HL-60 (cell line): ENCODE measurements at regions not wholly inside any gene's neighbourhood (a gene's known extent, or its start where the extent isn't known, plus 50 kb on each side); places are given as distances from the start of the nearest gene placed in this dataset.

Source experiments
- DNase-seq, 2 experiments: peaks; one replicate each; pipeline ENCODE4 v3.0.0-alpha.2; 2010 to 2020; ENCODE audit warnings: low read depth in 1 of 2, low spot score in 1 of 2
- H3K27ac ChIP-seq: fragments of 250-450 bp; sonication (Bioruptor Pico); replicated peaks from 2 replicates; pipeline ENCODE4 v1.5.1; 2020; ENCODE audit warnings: mild to moderate bottlenecking, moderate library complexity
- H3K27me3 ChIP-seq: fragments of 250-450 bp; sonication (Bioruptor Pico); 2 replicates; pipeline ENCODE4 v1.5.1; 2021; ENCODE audit warnings: mild to moderate bottlenecking, moderate library complexity; ENCODE audit not compliant: insufficient read depth, poor library complexity, severe bottlenecking
- H3K4me3 ChIP-seq: replicated peaks from 2 replicates; pipeline ENCODE4 v1.5.1; 2011; ENCODE audit warnings: mild to moderate bottlenecking, control low read depth, low read length; ENCODE audit not compliant: insufficient read depth
- CTCF ChIP-seq: IDR thresholded peaks from one replicate; pipeline ENCODE4 v1.5.1; 2011; ENCODE audit warnings: low read length, control low read depth, inconsistent platforms; ENCODE audit not compliant: insufficient read depth
- GABPA ChIP-seq: IDR thresholded peaks from 2 replicates; pipeline ENCODE4 v1.6.1; 2012; ENCODE audit warnings: low read depth
- POLR2AphosphoS5 ChIP-seq: IDR thresholded peaks from 2 replicates; pipeline ENCODE4 v1.6.1; 2012; ENCODE audit warnings: low read depth
- SPI1 ChIP-seq: IDR thresholded peaks from 2 replicates; pipeline ENCODE4 v1.6.1; 2012; ENCODE audit warnings: low read depth, mild to moderate bottlenecking, borderline replicate concordance
- TF ChIP-seq, protein P1 (sequence below): IDR thresholded peaks from 2 replicates; pipeline ENCODE4 v1.6.1; 2012; ENCODE audit warnings: low read depth; ENCODE audit not compliant: insufficient replicate concordance

GRCh38 chr5:68447136-68447929, 231.8 kb downstream of the PIK3R1 start:
- TF ChIP-seq POLR2AphosphoS5, result no peak
- TF ChIP-seq, protein P1, sequence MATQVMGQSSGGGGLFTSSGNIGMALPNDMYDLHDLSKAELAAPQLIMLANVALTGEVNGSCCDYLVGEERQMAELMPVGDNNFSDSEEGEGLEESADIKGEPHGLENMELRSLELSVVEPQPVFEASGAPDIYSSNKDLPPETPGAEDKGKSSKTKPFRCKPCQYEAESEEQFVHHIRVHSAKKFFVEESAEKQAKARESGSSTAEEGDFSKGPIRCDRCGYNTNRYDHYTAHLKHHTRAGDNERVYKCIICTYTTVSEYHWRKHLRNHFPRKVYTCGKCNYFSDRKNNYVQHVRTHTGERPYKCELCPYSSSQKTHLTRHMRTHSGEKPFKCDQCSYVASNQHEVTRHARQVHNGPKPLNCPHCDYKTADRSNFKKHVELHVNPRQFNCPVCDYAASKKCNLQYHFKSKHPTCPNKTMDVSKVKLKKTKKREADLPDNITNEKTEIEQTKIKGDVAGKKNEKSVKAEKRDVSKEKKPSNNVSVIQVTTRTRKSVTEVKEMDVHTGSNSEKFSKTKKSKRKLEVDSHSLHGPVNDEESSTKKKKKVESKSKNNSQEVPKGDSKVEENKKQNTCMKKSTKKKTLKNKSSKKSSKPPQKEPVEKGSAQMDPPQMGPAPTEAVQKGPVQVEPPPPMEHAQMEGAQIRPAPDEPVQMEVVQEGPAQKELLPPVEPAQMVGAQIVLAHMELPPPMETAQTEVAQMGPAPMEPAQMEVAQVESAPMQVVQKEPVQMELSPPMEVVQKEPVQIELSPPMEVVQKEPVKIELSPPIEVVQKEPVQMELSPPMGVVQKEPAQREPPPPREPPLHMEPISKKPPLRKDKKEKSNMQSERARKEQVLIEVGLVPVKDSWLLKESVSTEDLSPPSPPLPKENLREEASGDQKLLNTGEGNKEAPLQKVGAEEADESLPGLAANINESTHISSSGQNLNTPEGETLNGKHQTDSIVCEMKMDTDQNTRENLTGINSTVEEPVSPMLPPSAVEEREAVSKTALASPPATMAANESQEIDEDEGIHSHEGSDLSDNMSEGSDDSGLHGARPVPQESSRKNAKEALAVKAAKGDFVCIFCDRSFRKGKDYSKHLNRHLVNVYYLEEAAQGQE, result no peak
- no peak overlapping the region for H3K4me3 ChIP-seq
- no peaks in the 10 kb centered on the region for H3K27me3 ChIP-seq
- H3K27ac ChIP-seq, result no peak overlapping the region
- no peak for DNase-seq

- Histone ChIP-seq H3K27me3 (no peaks in the 10 kb centered on the region), H3K4me3 (no peak overlapping the region), H3K27ac (no peak overlapping the region)
- TF ChIP-seq CTCF, result no peak
- TF ChIP-seq POLR2AphosphoS5, result no peak
- TF ChIP-seq, protein P1, result no peak
- TF ChIP-seq SPI1, result no peak
- no peak for TF ChIP-seq GABPA
- DNase-seq, result no peak
Measured at GRCh38 chr5:68449380-68449779, 233.8 kb downstream of the PIK3R1 start.

DNA sequence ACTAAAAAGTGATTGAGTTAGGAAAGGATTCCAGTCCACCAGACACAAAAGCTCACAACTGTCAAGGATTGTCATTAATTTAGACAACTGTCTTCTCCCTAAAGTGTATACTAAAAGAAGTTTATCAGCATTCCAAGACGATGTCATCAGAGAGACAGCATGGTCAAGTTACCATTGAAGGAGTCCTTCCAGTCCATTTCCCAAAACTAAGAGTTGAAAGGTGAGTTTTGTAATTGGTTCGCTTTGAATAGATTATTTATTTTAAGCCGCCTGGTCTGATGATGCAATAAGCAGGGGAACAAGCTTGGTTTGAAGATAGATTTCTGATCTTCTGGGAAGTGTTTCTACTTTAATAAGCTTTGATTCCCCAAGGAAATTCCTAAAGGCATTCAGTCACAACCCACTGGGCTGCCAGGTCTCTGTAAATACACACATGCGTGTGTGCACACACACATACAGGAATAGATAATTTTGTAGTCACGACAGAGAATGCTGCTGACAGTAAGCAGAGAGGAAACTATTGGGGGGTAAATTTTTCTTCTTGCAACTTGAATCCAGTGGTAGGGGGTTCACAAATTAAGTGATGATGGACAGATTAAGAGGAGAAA, 234.8 kb downstream of the PIK3R1 start:
- TF ChIP-seq SPI1, result no peak
- no peak for TF ChIP-seq POLR2AphosphoS5
- no peak for TF ChIP-seq GABPA
- TF ChIP-seq, protein P1, result no peak
- no peaks in the 10 kb centered on the region for H3K27me3 ChIP-seq
- H3K27ac ChIP-seq, result no peak overlapping the region
- DNase-seq, result no peak
- H3K4me3 ChIP-seq, result no peak overlapping the region

GRCh38 chr5:68452286-68452685, 236.7 kb downstream of the PIK3R1 start:
- Histone ChIP-seq H3K4me3 (no peak overlapping the region), H3K27me3 (no peaks in the 10 kb centered on the region), H3K27ac (no peak overlapping the region)
- no peak for DNase-seq
- TF ChIP-seq GABPA (no peak), POLR2AphosphoS5 (no peak), CTCF (no peak), SPI1 (no peak)
- TF ChIP-seq, protein P1, result no peak
